Motor neuron (in vitro differentiated cells): ENCODE measurements at regions not wholly inside any gene's neighbourhood (a gene's known extent, or its start where the extent isn't known, plus 50 kb on each side); places are given as distances from the start of the nearest gene placed in this dataset.
"Not testable (repeated sequence)": the region's sequence is repeated elsewhere in the genome, so short reads cannot be mapped to it uniquely, and the experiment has no call there.

Experiments
- ATAC-seq, 8 experiments: fragments of 200-7000 bp; cut with Tn5 transposase; replicated peaks in 6 of 8; 2 replicates each; pipeline ENCODE4 v1.8.0; 2021; ENCODE audit warnings: mild to moderate bottlenecking in 8 of 8, moderate library complexity in 8 of 8
- H3K27ac ChIP-seq, 2 donors: fragments of 250-450 bp; sonication (Bioruptor Pico); 2 replicates each; pipeline ENCODE4 v1.9.0; 2021; ENCODE audit warnings: antibody characterized with exemption in 2 of 2, mild to moderate bottlenecking in 2 of 2, moderate library complexity in 1 of 2
- H3K4me1 ChIP-seq, 2 donors: fragments of 250-450 bp; sonication (Bioruptor Pico); replicated peaks in 1 of 2; 2 replicates each; pipeline ENCODE4 v1.6.1; 2021; ENCODE audit warnings: antibody characterized with exemption in 2 of 2, mild to moderate bottlenecking in 2 of 2, moderate library complexity in 1 of 2
- H3K4me3 ChIP-seq, 5 donors: fragments of 250-450 bp; sonication (Bioruptor Pico); 2 replicates each; pipeline ENCODE4 v1.9.0; 2021; ENCODE audit warnings: antibody characterized with exemption in 5 of 5, mild to moderate bottlenecking in 5 of 5, moderate library complexity in 4 of 5
- WGBS, 10 experiments: fragments of 450-650 bp; shearing (Covaris generic); methylation state at CpG; one replicate each; pipeline ENCODE4 v1.0.0; 2022; 5-methylcytosine and 5-hydroxymethylcytosine counted together
- in situ Hi-C, 9 experiments: fragments of 400-800 bp; cut with MboI; loops; one replicate each; pipeline ENCODE4 v1.15.0; 2021; ENCODE audit warnings: low sequenced_read_pairs in 9 of 9, low pct_unique_long_range_greater_than_20kb in 2 of 9; ENCODE audit not compliant: unreplicated experiment in 9 of 9

- in situ Hi-C loops, result no loop called here
- peaks cover 12 to 20% of the 10 kb centered on the region in 2 donors for H3K4me1 ChIP-seq
- 38 to 100% (median 87%) methylated on average over 1 to 5 of the region's 5 CpGs for WGBS, 10 experiments
- H3K4me3 ChIP-seq, result no peak overlapping the region
- no peak for ATAC-seq
- no peak overlapping the region for H3K27ac ChIP-seq
Observed at GRCh38 chr3:177464392-177465256, 267.3 kb upstream of the TBL1XR1 start.

- no peak overlapping the region for H3K4me3 ChIP-seq
- in situ Hi-C loops, result no loop called here
- WGBS, 10 experiments, result 56 to 100% (median 88%) methylated on average over 2 to 4 of the region's 4 CpGs; no CpG with 5 or more reads in 2 of the 10 experiments
- ATAC-seq, result no peak
- H3K27ac ChIP-seq, result no peak overlapping the region
- H3K4me1 ChIP-seq, result peaks cover 6 to 14% of the 10 kb centered on the region in 2 donors
Observed at GRCh38 chr3:177465257-177465642, 268.0 kb upstream of the TBL1XR1 start.

GRCh38 chr3:177466074-177466473 lies 268.8 kb upstream of the TBL1XR1 start:
- H3K4me1 ChIP-seq, result peaks cover 0 to 8% of the 10 kb centered on the region in 2 donors
- peak in 3 of 8 experiments; percentile 34 to 57 (median 48) for ATAC-seq
- in situ Hi-C loops, result no loop called here
- H3K27ac ChIP-seq, result no peak overlapping the region
- WGBS, 10 experiments, result 0 to 100% (median 95%) methylated on average over 1 to 4 of the region's 4 CpGs
- no peak overlapping the region for H3K4me3 ChIP-seq

GRCh38 chr3:177466622-177467021 lies 269.3 kb upstream of the TBL1XR1 start:
- in situ Hi-C loops, H3K27ac ChIP-seq, ATAC-seq, H3K4me3 ChIP-seq, H3K4me1 ChIP-seq: not testable (repeated sequence)
- WGBS, 10 experiments, result 84 to 100% (median 100%) methylated on average over 2 to 5 of the region's 5 CpGs; no CpG with 5 or more reads in 1 of the 10 experiments

- no peak overlapping the region for H3K4me3 ChIP-seq
- in situ Hi-C loops, result no loop called here
- WGBS, 10 experiments, result 83 to 100% (median 94%) methylated on average over 1 to 4 of the region's 5 CpGs; no CpG with 5 or more reads in 3 of the 10 experiments
- peaks cover 2 to 8% of the 10 kb centered on the region in 2 donors for H3K4me1 ChIP-seq
- no peak for ATAC-seq
- no peak overlapping the region for H3K27ac ChIP-seq
Observed at GRCh38 chr3:177467247-177467985, 270.1 kb upstream of the TBL1XR1 start.

GRCh38 chr3:177468331-177468730 lies 271.0 kb upstream of the TBL1XR1 start:
- no peak overlapping the region for H3K27ac ChIP-seq
- peak in 1 of 8 experiments; percentile 68 for ATAC-seq
- H3K4me3 ChIP-seq, result no peak overlapping the region
- in situ Hi-C loops, result no loop called here
- H3K4me1 ChIP-seq, result peaks cover 11% of the 10 kb centered on the region in 2 donors

GRCh38 chr3:177468816-177469215 lies 271.5 kb upstream of the TBL1XR1 start:
- no peak overlapping the region for H3K27ac ChIP-seq
- no peak overlapping the region for H3K4me3 ChIP-seq
- ATAC-seq, result peak in 4 of 8 experiments; percentile 27 to 55 (median 36)
- 88 to 100% (median 95%) methylated on average over 1 of the region's 1 CpG; no CpG with 5 or more reads in 6 of the 10 experiments for WGBS, 10 experiments
- peaks cover 12 to 13% of the 10 kb centered on the region in 2 donors for H3K4me1 ChIP-seq
- in situ Hi-C loops, result no loop called here

GRCh38 chr3:177469216-177469615 lies 271.9 kb upstream of the TBL1XR1 start:
- 60 to 100% (median 87%) methylated on average over 1 to 2 of the region's 3 CpGs; no CpG with 5 or more reads in 4 of the 10 experiments for WGBS, 10 experiments
- ATAC-seq, result no peak
- Histone ChIP-seq H3K4me1 (peaks cover 12 to 13% of the 10 kb centered on the region in 2 donors), H3K4me3 (no peak overlapping the region), H3K27ac (no peak overlapping the region)
- in situ Hi-C loops, result no loop called here

GRCh38 chr3:177470197-177470941 lies 273.1 kb upstream of the TBL1XR1 start:
- peak; percentile 30 to 95 (median 70) for ATAC-seq
- no peak overlapping the region for H3K27ac ChIP-seq
- peaks cover 12 to 13% of the 10 kb centered on the region in 2 donors for H3K4me1 ChIP-seq
- in situ Hi-C loops, result no loop called here
- WGBS, 10 experiments, result 39 to 100% (median 94%) methylated on average over 2 to 7 of the region's 8 CpGs; no CpG with 5 or more reads in 1 of the 10 experiments
- H3K4me3 ChIP-seq, result no peak overlapping the region

GRCh38 chr3:177471733-177472480 lies 274.6 kb upstream of the TBL1XR1 start:
- no peak overlapping the region for H3K4me3 ChIP-seq
- no peak overlapping the region for H3K27ac ChIP-seq
- no peak for ATAC-seq
- peaks cover 12 to 13% of the 10 kb centered on the region in 2 donors for H3K4me1 ChIP-seq
- WGBS, 10 experiments, result 55 to 100% (median 92%) methylated on average over 3 to 4 of the region's 4 CpGs
- in situ Hi-C loops, result no loop called here

GRCh38 chr3:177473184-177473583 lies 275.9 kb upstream of the TBL1XR1 start:
- WGBS, 10 experiments, result 33 to 84% (median 73%) methylated on average over 2 to 5 of the region's 6 CpGs; no CpG with 5 or more reads in 1 of the 10 experiments
- Histone ChIP-seq H3K4me1 (peaks cover 13 to 14% of the 10 kb centered on the region in 2 donors), H3K4me3 (no peak overlapping the region), H3K27ac (no peak overlapping the region)
- in situ Hi-C loops, result no loop called here
- no peak for ATAC-seq

- no peak for ATAC-seq
- H3K4me1 ChIP-seq, result peaks cover 8 to 13% of the 10 kb centered on the region in 2 donors
- no peak overlapping the region for H3K27ac ChIP-seq
- 71 to 100% (median 98%) methylated on average over 1 to 2 of the region's 2 CpGs for WGBS, 10 experiments
- H3K4me3 ChIP-seq, result no peak overlapping the region
- in situ Hi-C loops, result no loop called here
Observed at GRCh38 chr3:177473903-177474302, 276.6 kb upstream of the TBL1XR1 start.
